Activated naive CD4-positive, alpha-beta T cell treated with anti-CD3 and anti-CD28 coated beads, Interleukin-2, amount 50 U/mL, for 16 hours (primary cell): ENCODE measurements at regions not wholly inside any gene's neighbourhood (a gene's known extent, or its start where the extent isn't known, plus 50 kb on each side); places are given as distances from the start of the nearest gene placed in this dataset.
"Not testable (repeated sequence)": the region's sequence is repeated elsewhere in the genome, so short reads cannot be mapped to it uniquely, and the experiment has no call there.

Experiments
- DNase-seq: peaks from one replicate; pipeline ENCODE4 v3.0.0-alpha.2; 2020

- no peak for DNase-seq
Measured at GRCh38 chr15:70241561-70242320, 144.0 kb upstream of the TLE3 start.

GRCh38 chr15:70240820-70241430 lies 143.2 kb upstream of the TLE3 start:
- no peak for DNase-seq

- DNase-seq: no peak
Measured at GRCh38 chr15:70240082-70240481, 142.4 kb upstream of the TLE3 start.

GRCh38 chr15:70238917-70239316 lies 141.2 kb upstream of the TLE3 start:
- DNase-seq: no peak

GRCh38 chr15:70237626-70238025 lies 139.9 kb upstream of the TLE3 start:
- no peak for DNase-seq

- no peak for DNase-seq
Measured at GRCh38 chr15:70236341-70237086, 138.8 kb upstream of the TLE3 start.

- no peak for DNase-seq
Measured at GRCh38 chr15:70235347-70235746, 137.6 kb upstream of the TLE3 start.

GRCh38 chr15:70234256-70234905 lies 136.7 kb upstream of the TLE3 start:
- DNase-seq: no peak

GRCh38 chr15:70231484-70231883 lies 133.8 kb upstream of the TLE3 start:
- no peak for DNase-seq

- DNase-seq: not testable (repeated sequence)
Measured at GRCh38 chr15:70227918-70228317, 130.2 kb upstream of the TLE3 start.

- no peak for DNase-seq
Measured at GRCh38 chr15:70227147-70227546, 129.4 kb upstream of the TLE3 start.

- DNase-seq: no peak
Measured at GRCh38 chr15:70226337-70226980, 128.7 kb upstream of the TLE3 start.

- DNase-seq: no peak
Measured at GRCh38 chr15:70225416-70225815, 127.7 kb upstream of the TLE3 start.

GRCh38 chr15:70222606-70223005 lies 124.9 kb upstream of the TLE3 start:
- no peak for DNase-seq

GRCh38 chr15:70220490-70221096 lies 122.9 kb upstream of the TLE3 start:
- DNase-seq: no peak

- no peak for DNase-seq
Measured at GRCh38 chr15:70219966-70220365, 122.2 kb upstream of the TLE3 start.

GRCh38 chr15:70219256-70219895 lies 121.7 kb upstream of the TLE3 start:
- no peak for DNase-seq

GRCh38 chr15:70217226-70218160 lies 119.8 kb upstream of the TLE3 start:
- DNase-seq: no peak

GRCh38 chr15:70215951-70216350 lies 118.2 kb upstream of the TLE3 start:
- DNase-seq: no peak

- no peak for DNase-seq
Measured at GRCh38 chr15:70214941-70215635, 117.4 kb upstream of the TLE3 start.
